VCaP (cell line): ENCODE measurements at regions not wholly inside any gene's neighbourhood (a gene's known extent, or its start where the extent isn't known, plus 50 kb on each side); places are given as distances from the start of the nearest gene placed in this dataset.

Experiments
- H3K27ac ChIP-seq: fragments of 450-650 bp; 2 replicates; pipeline ENCODE4 v1.5.1; 2017
- CTCF ChIP-seq: fragments of 450-650 bp; conservative IDR thresholded peaks from 2 replicates; pipeline ENCODE4 v1.5.1; 2017; ENCODE audit warnings: mild to moderate bottlenecking, moderate library complexity

GRCh38 chr12:116384691-116385485 is 107.4 kb upstream of the MED13L start:
- TF ChIP-seq CTCF, result no peak
- no peak overlapping the region for H3K27ac ChIP-seq

- TF ChIP-seq CTCF, result no peak
- no peak overlapping the region for H3K27ac ChIP-seq
Observed at GRCh38 chr12:116385486-116386217, 108.2 kb upstream of the MED13L start.

- H3K27ac ChIP-seq, result no peak overlapping the region
- no peak for TF ChIP-seq CTCF
Observed at GRCh38 chr12:116389326-116389725, 111.8 kb upstream of the MED13L start.

- TF ChIP-seq CTCF, result no peak
- no peak overlapping the region for H3K27ac ChIP-seq
Observed at GRCh38 chr12:116389990-116390389, 112.5 kb upstream of the MED13L start.

- no peak for TF ChIP-seq CTCF
- H3K27ac ChIP-seq, result no peak overlapping the region
Observed at GRCh38 chr12:116390401-116391335, 113.2 kb upstream of the MED13L start.

GRCh38 chr12:116391501-116391900 is 114.0 kb upstream of the MED13L start:
- no peak overlapping the region for H3K27ac ChIP-seq
- TF ChIP-seq CTCF, result no peak

GRCh38 chr12:116392061-116392460 is 114.6 kb upstream of the MED13L start:
- no peak overlapping the region for H3K27ac ChIP-seq
- TF ChIP-seq CTCF, result no peak
